Gastrocnemius medialis (tissue), 4 donors: ENCODE measurements at regions not wholly inside any gene's neighbourhood (a gene's known extent, or its start where the extent isn't known, plus 50 kb on each side); places are given as distances from the start of the nearest gene placed in this dataset.

Experiments
- ATAC-seq, 2 donors: fragments of 150-250 bp; one replicate each; pipeline ENCODE4 v1.9.1; 2016
- DNase-seq, 2 donors: peaks; one replicate each; pipeline ENCODE4 v3.0.0-alpha.2; 2019
- H3K27ac ChIP-seq, 4 donors: fragments of 200-600 bp; sonication (generic); 1 replicate in 1 of 4; 2 replicates in 3 of 4; pipeline ENCODE4 v1.5.1; 2016 to 2018; ENCODE audit warnings: mild to moderate bottlenecking in 2 of 4, moderate library complexity in 1 of 4
- H3K27me3 ChIP-seq, 3 donors: fragments of 200-600 bp; sonication (generic) in 2 of 3; 1 replicate in 1 of 3; 2 replicates in 2 of 3; pipeline versions ENCODE4 v1.5.1 to v1.6.0; 2016 to 2019; ENCODE audit warnings: mild to moderate bottlenecking in 1 of 3, moderate library complexity in 1 of 3
- H3K36me3 ChIP-seq, 2 donors: fragments of 200-600 bp; sonication (generic) in 1 of 2; one replicate each; pipeline ENCODE4 v1.5.1; 2017 to 2018
- H3K4me1 ChIP-seq, 2 donors: fragments of 200-600 bp; sonication (generic) in 1 of 2; one replicate each; pipeline ENCODE4 v1.5.1; 2016 to 2017; ENCODE audit warnings: mild to moderate bottlenecking in 2 of 2
- H3K4me3 ChIP-seq, 4 donors: fragments of 200-600 bp; sonication (generic) in 3 of 4; 1 replicate in 1 of 4; 2 replicates in 3 of 4; pipeline ENCODE4 v1.5.1; 2016 to 2019; ENCODE audit warnings: mild to moderate bottlenecking in 2 of 4
- H3K9me3 ChIP-seq, 3 donors: fragments of 200-600 bp; sonication (generic) in 2 of 3; 1 replicate in 1 of 3; 2 replicates in 2 of 3; pipeline ENCODE4 v1.5.1; 2016 to 2019
- CTCF ChIP-seq, 5 experiments: fragments of 450-650 bp in 3 of 5; fragments of 200-600 bp in 2 of 5; sonication (generic) in 2 of 5; IDR thresholded peaks in 4 of 5; conservative IDR thresholded peaks in 1 of 5; 1 replicate in 4 of 5; 2 replicates in 1 of 5; pipeline ENCODE4 v1.5.1; 2016 to 2019; ENCODE audit warnings: antibody characterized with exemption in 5 of 5, mild to moderate bottlenecking in 3 of 5, moderate library complexity in 3 of 5
- POLR2A ChIP-seq, 2 donors: fragments of 450-650 bp; IDR thresholded peaks; one replicate each; pipeline ENCODE4 v1.6.1; 2017; ENCODE audit warnings: antibody characterized with exemption in 2 of 2, mild to moderate bottlenecking in 2 of 2, moderate library complexity in 2 of 2
- in situ Hi-C, 4 donors: fragments of 200-750 bp; cut with MboI; loops; one replicate each; pipeline versions ENCODE4 v1.15.0 to v1.8.0; 2017; ENCODE audit warnings: low sequenced_read_pairs in 4 of 4
- intact Hi-C: fragments of 100-400 bp; cut with DNase I; formaldehyde crosslinking; loops from one replicate; pipeline ENCODE4 v1.15.1; 2023; ENCODE audit warnings: low total_unique reads

- H3K9me3 ChIP-seq: no peaks in the 10 kb centered on the region
- no peak for ATAC-seq
- H3K36me3 ChIP-seq: no peaks in the 10 kb centered on the region
- intact Hi-C loops: no loop called here
- no peaks in the 10 kb centered on the region for H3K27me3 ChIP-seq
- H3K4me3 ChIP-seq: no peak overlapping the region
- no peaks in the 10 kb centered on the region for H3K4me1 ChIP-seq
- in situ Hi-C loops: no loop called here
- H3K27ac ChIP-seq: no peak overlapping the region
- DNase-seq: no peak
- TF ChIP-seq CTCF (IDR thresholded peaks at IDR 0.05 in 4 of 5, conservative IDR thresholded peaks at IDR 0.05 in 1 of 5) (no peak), POLR2A (IDR thresholded peaks at IDR 0.05) (no peak)
Measured at GRCh38 chr16:48435906-48436305, 50.7 kb upstream of the SIAH1 start.

GRCh38 chr16:48435318-48435680 is 50.1 kb upstream of the SIAH1 start:
- ATAC-seq (no peak), DNase-seq (no peak)
- Histone ChIP-seq H3K27ac (no peak overlapping the region), H3K27me3 (no peaks in the 10 kb centered on the region), H3K36me3 (no peaks in the 10 kb centered on the region), H3K4me1 (no peaks in the 10 kb centered on the region), H3K4me3 (no peak overlapping the region), H3K9me3 (no peaks in the 10 kb centered on the region)
- in situ Hi-C loops: no loop called here
- TF ChIP-seq POLR2A (IDR thresholded peaks at IDR 0.05): no peak
- no peak for TF ChIP-seq CTCF (IDR thresholded peaks at IDR 0.05 in 4 of 5, conservative IDR thresholded peaks at IDR 0.05 in 1 of 5)
- intact Hi-C loops: no loop called here
